ENCODE measurements at regions not wholly inside any gene's neighbourhood (a gene's known extent, or its start where the extent isn't known, plus 50 kb on each side); places are given as distances from the start of the nearest gene placed in this dataset.

DNA sequence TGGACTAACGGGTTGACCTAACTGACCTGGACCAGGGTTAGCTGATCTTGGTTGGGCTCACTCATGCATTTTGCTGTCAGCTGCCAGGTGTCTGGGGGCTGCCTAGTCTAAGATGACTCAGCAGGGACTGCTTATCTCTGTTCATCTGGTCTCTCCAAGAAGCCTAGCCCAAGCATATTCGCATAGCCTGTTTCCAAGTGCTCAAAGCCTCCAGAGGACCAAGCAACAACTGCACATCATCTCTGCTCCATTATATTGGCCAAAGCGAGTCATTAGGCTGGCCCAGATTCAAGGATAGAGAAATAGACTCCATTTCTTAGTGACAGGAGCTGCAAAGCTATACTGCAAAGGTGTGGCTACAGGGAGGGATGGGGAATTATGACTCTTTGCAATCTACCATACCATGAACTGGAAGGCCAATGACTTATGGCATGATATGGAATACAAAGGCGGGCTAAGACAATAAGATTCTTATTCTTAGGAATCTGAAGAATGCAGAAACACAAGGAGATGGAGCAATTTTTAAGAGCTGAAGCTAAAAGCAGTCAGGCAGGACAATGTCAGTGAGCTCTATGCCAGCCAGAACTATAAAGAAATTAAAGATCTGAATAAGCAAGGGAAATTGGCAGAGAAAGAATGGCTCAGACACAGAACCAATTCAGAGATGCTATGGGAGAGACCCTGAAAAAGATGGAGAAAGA is 194.6 kb upstream of the FSCB start:
- no peak for DNase-seq

DNA sequence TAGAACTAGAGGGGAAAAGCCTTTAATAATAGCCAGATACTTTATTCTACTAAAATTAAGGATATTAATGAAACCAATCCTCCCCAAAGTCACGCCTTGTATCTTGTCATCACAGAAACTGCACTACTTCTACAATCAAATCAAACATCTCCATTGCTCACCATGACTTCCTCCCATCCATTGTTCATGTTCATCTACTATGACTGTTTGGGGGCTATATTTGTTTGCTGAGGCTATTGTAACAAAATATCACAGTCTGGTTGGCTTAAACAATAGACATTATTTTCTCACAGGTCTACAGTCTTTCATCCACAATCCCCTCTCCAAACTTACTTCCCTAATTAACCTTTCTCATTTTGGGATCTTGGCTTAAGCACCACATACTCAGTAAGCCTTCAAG is 193.6 kb upstream of the FSCB start:
- no peak for DNase-seq

DNA sequence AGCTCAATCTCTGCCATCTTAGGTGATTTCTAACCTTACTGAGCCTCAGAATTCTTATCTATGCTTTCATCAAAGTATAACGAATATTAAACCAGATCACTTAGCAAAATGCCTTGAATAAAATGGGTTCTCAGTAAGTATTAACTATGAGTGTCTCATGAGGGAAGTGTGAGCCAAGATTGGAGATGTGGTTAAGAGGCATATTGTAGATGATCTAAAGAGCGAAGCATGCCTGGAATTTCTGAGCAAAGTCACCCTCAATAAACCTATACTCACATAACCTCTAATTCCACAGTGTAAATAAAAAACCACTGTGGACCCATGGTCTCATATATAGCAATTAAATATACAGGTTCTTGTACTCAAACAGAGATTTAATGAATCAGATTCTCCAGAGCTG is 193.1 kb upstream of the FSCB start:
- DNase-seq: peak in 1 of 2 experiments; percentile 9

DNA sequence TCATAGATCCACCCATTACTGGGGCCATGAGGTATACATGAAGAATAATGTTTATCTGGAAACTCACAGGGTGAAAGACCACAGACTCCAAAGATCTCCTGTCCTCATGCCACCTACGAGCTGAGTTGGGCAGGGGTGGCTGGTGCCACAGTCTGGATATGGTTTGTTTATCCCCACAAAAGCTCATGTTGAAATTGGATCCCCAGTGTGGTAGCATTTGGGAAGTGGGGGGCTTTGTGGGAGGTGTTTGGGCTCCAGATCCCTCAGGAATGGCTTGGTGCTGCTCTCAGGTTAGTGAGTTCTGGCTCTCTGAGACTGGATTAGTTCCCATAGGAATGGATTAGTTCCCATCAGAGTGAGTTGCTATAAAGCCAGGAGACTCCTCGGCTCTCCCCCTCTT is 192.3 kb upstream of the FSCB start:
- no peak for DNase-seq

DNA sequence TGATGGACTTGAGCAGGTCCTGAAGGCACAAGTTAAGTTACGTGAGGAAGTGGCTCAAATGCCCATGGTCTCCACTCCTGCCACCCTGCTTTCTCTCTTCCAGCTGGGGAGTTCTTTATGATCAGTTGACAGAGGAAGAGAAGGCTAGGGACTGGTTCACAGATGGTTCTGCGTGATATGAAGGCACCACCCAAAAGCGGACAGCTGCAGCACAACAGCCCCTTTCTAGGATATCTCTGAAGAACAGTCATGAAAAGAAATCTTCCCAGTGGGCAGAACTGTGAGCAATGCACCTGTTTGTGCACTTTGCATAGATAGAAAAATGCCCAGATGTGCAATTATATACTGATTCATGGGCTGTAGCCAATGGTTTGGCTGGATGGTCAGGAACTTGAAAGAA is 162.4 kb upstream of the FSCB start:
- DNase-seq: no peak

DNA sequence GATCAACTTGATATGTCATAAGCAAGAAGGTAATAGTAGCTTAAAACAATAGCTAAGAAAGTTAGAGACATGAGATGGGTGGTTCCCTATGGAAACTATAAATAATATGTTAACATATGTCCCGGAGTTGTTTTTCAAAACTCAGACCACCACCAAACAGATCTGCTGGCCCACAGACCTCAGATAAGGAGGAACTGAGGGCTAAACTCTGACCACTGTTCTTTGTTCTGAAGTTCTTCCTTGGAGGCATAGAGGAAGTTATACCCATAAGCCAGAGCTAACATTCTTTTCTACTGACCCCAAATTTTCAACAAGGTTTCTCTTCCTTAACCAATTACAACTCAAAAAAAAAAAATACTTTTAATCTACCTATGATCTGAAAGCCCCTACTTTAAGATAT is 156.1 kb upstream of the FSCB start:
- DNase-seq: no peak

DNA sequence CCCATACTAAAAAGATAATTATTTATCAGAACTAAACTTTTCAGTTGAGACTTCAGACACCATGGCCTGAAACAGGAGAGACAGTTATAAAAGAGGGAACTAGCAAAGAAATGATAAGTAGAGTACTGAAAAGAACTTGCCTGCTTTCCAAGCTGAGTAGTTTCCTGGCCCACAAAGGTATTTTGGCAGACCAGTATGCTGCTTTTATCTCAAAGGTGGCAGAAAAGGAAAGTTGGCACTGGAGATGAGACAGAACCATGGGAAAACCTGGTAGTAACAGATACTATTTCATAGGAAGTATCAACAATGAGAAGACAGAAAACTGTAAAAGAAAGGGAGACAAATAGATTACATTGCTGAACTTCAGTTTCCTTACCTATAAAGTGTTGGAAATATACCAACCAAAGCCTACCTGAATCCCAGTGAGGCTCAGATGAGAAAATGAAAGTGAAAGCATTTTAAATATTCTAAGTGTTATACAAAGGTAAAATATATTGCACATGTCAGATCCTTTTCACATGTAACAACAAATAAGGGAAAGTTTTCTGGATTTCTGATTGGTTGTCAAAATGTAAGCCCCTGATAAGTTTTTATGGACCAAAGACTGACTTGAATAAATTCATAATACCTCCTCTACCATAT is 155.3 kb upstream of the FSCB start:
- no peak for DNase-seq

GRCh38 chr14:44658389-44658696 is 151.3 kb upstream of the FSCB start:
- no peak for DNase-seq

- DNase-seq: peak in 1 of 2 experiments; percentile 34
Measured at GRCh38 chr14:44657696-44658388, 150.8 kb upstream of the FSCB start.

- no peak for DNase-seq
Measured at GRCh38 chr14:44657203-44657602, 150.1 kb upstream of the FSCB start.

DNA sequence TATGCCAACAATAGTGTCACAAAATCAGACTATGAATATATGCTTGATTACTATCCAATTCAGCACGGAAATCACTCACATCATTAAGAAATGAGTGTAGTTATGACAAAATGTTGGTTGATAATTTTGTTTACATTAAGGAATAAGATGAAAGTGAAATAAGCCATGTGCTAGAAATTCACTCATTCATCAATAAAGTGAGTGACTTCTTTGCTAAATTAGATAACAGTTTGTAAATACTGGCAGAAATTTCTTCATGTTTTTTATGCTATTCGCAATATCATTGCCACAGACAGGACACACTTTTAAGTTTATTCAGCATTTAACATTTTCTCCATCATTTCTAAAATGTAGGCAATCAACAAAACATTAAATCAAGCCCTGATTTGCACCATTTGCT is 147.5 kb upstream of the FSCB start:
- DNase-seq: no peak

DNA sequence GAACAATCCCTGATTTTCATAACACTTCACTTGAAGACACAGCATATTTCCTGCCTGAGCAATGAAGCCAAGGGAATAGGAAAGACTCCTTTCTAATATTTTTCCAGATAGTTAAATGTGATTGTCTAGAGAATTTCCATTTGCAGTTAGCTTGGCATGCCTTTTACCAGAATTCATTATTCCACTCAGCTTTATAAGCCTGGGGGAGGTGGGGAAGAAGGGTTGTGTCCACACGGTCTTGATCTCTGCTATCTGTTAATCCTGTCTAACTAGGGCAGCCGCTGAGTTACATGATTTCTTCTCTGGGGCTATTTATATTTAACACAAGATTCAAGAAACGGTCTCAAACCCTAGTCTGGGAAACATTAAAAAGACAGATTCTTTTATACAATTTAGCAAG is 146.6 kb upstream of the FSCB start:
- no peak for DNase-seq

DNA sequence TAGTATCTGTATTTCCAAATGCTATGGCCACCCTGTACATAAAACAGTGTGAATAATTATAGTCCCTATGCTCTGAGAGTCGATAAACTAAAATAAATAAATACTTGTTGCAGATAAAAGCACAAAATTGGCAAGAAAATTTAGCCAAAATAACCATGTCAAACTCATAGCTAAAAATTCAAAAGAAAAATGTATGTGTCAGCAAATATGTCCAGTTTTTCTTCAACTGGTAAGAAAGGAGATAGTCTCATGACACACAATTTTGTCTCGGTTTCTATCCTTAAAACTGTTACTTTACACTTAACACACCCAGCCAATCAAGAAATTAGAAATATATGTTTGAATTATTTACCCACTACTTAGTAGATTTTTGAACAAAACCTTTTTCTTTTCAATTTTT is 145.6 kb upstream of the FSCB start:
- no peak for DNase-seq

DNA sequence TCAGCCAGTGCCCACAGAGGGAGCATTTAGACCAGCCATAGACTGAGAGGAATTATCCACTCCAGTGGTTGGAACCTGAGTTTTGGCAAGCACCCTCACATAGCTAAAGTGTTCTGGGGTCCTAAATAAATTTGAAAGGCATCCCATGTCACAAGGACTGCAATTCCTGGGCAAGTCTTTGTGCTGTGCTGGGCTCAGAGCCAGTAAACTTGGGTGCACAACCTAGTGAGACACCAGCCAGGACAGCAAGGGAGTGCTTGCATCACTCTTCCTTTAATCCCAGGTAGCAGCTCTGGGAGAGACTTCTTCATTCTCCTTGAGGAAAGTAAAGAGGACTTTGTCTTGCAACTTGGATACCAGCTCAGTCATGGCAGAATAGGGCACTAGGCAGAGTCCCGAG is 142.0 kb upstream of the FSCB start:
- no peak for DNase-seq

DNA sequence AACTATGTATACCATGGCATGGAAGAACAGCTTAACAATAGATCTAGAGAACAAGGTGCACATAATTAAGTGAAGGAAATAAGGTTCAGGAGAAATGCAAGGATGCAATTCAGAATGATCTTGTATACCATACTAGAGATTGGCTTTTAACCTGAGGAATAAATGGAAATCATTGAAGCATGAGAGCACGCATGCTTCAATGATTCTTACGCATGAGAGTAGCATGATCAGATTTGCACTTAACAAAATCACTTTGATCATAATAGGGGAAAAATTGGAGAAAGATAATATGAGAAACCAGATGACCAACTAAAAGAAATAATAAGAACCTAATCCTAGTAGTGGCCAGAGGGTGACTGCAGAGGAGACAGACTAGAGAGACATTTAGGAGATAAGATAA is 133.3 kb upstream of the FSCB start:
- no peak for DNase-seq

DNA sequence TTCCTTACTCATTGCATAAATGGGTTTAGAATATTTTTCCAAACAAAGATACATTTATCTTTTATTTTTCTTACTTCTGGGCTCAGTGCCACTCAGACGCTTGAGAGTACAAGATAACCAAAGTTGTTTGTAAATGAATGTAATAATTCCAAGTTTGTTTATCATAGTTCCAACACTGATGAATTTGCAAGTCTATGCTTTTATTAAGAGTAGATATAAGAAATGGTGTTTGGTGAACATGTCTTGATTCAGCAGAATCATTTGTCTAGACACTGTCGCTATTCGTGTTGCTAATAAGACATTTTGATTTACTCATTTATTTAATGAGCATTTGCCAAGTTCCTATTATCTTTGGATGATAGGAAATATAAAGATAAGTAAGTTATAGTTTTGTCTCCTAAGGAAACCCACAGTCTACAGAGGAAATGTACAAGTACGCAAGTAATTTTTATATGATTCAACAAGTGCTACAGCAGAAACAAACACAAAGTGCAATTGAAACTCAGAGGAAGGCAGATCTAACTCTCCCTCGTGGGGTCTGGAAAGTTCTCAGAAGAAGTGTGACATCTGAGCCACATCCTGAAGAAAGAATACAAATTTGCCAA is 132.8 kb upstream of the FSCB start:
- no peak for DNase-seq

GRCh38 chr14:44634692-44635091 is 127.6 kb upstream of the FSCB start:
- DNase-seq: no peak

DNA sequence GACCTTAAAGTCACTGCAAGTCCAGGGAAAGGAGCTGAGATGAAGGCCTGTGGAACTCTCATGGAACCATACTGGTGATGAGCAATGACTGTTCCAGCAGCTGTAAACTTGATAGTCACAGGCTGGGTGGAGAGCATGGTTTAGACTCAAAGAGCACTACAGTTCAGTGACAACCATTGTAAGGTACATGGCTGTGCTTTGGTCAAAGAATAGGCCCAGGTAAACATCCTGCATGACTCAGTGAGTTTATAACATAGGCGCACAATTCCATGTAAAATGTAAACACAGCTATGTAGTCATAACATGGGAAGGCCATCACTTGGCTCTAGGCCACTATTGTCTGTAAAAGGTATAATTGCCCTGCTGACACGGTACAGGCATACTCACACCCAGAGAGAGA is 119.3 kb upstream of the FSCB start:
- DNase-seq: no peak

GRCh38 chr14:44625098-44625497 is 118.0 kb upstream of the FSCB start:
- DNase-seq: no peak

DNA sequence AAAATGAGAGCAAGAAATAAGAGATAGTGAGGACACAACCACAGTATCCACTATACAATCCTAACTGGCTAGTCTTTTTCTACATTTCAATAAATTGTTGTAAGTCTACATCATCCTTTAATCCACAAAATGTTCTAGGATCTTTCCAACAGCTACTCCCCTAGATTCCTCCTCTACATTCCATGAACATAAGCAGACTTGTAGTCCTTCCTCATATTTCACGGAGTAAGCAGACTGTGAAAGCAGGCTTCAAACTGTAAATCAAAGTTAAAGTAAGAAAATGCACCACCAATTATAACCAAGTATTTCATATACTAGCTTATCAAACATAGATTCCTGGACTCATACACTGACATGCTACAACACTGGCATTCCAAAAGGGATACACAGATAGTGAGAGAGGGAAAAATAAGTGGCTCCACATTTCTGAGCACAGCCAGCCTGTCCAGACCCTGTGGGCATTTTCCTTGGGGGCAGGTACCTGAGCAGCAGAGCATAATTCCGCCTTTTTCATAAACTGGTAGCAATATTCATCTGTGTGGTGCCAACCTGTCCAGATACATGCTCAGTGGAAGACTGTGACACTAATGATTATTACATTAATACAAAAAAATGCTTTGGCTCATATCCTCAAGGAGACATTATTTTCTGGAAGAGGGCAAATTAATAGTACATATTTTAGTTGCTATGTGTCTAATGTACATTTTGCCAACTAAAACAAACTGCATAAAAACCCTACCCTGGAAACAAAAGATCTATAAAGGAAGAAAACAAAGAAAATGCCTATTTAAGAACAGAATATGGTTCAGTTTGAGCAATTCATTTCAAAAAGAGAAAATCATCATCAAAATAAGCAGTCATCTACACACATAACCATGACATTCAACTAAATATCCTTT is 113.3 kb upstream of the FSCB start:
- DNase-seq: no peak

DNA sequence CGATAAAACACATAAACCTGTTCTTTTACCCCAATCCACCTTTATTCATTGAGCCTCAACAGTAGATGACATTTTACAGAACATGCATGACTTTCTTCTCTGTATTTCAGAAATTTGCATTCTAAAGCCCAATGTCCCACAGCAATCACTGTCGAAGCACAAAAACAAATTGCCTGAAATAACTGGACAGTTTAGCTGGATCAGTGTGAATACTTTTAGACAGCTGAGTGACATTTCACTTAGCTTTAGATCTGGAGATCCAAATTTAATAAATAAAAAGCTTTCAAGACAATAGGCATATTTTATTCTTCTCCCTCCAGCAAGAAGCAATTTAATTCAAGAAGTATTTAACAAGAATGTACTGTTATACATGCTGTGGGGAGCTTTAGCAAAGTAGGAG is 109.1 kb upstream of the FSCB start:
- no peak for DNase-seq

DNA sequence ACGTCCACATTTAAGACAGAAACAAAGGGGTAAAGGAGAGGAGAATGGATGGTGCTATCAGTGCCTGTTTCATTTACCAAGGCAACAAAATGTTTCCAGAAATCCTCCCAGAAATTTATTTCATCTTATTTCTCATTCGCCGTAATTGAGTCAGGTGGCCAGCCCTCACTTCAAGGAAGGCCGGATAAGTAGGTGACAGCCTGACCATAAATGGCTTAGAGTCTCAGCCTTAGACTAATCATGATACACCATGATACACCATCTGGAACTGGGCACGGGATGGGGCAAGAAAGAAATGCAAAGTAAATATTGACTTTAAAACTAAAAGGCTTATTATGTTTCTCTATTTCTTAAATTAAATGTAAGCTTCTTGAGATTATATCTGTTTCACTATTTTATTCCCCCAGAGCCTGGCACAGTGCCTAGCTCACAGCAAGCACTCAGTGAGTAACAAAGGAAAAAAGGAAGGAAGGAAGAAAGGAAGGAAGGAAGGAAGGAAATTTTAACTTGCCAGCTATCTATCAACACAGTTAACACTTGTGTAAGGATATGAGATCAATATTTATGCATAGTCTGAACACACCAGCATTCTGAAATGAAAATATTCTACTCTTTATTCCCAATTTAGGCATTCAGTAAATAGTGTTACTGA is 106.1 kb upstream of the FSCB start:
- no peak for DNase-seq

DNA sequence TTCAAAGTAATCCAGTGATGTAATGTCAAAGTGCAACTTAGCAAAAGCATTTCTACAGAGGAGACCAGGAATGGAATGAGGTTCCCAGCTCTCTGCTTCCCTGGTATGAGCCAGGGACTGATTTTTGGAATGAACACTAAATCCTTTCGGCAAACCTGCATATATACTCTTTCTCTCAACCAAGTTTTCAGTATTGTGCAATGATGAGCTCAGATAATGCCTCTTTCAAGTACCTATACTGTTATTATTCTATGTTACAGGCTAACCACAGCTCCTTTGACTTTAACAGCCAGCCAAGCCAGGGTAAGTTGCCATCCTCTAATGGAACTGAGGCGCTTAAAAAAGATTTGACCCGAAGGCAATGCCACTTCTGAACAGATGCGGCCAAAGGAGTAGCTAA is 104.9 kb upstream of the FSCB start:
- DNase-seq: no peak

All from SW 1271 (cell line).